EL (cell line): ENCODE measurements at regions not wholly inside any gene's neighbourhood (a gene's known extent, or its start where the extent isn't known, plus 50 kb on each side); places are given as distances from the start of the nearest gene placed in this dataset.

Source experiments
- DNase-seq: peaks from one replicate; pipeline ENCODE4 v3.0.0-alpha.2; 2016

- no peak for DNase-seq
Measured at GRCh38 chr20:60937585-60937984, 314.5 kb upstream of the CDH4 start.

GRCh38 chr20:60941379-60941778, 310.7 kb upstream of the CDH4 start:
- no peak for DNase-seq

- no peak for DNase-seq
Measured at GRCh38 chr20:60947819-60948218, 304.2 kb upstream of the CDH4 start.

GRCh38 chr20:60948224-60948623, 303.8 kb upstream of the CDH4 start:
- no peak for DNase-seq

GRCh38 chr20:60950561-60950960, 301.5 kb upstream of the CDH4 start:
- DNase-seq = no peak

- no peak for DNase-seq
Measured at GRCh38 chr20:60950974-60951373, 301.1 kb upstream of the CDH4 start.

- no peak for DNase-seq
Measured at GRCh38 chr20:60952861-60953260, 299.2 kb upstream of the CDH4 start.

GRCh38 chr20:60953321-60953720, 298.7 kb upstream of the CDH4 start:
- DNase-seq = no peak

- DNase-seq = no peak
Measured at GRCh38 chr20:60955706-60956105, 296.4 kb upstream of the CDH4 start.

GRCh38 chr20:60956194-60956593, 295.9 kb upstream of the CDH4 start:
- no peak for DNase-seq

GRCh38 chr20:60957621-60958020, 294.4 kb upstream of the CDH4 start:
- no peak for DNase-seq

GRCh38 chr20:60959971-60960370, 292.1 kb upstream of the CDH4 start:
- DNase-seq = no peak

- no peak for DNase-seq
Measured at GRCh38 chr20:60960500-60960899, 291.6 kb upstream of the CDH4 start.

GRCh38 chr20:60961551-60961950, 290.5 kb upstream of the CDH4 start:
- no peak for DNase-seq

GRCh38 chr20:60962367-60963045, 289.6 kb upstream of the CDH4 start:
- no peak for DNase-seq

- no peak for DNase-seq
Measured at GRCh38 chr20:60963146-60963545, 288.9 kb upstream of the CDH4 start.

GRCh38 chr20:60964911-60965310, 287.1 kb upstream of the CDH4 start:
- DNase-seq = no peak

GRCh38 chr20:60966031-60966430, 286.0 kb upstream of the CDH4 start:
- DNase-seq = no peak

- no peak for DNase-seq
Measured at GRCh38 chr20:60966766-60967165, 285.3 kb upstream of the CDH4 start.

- DNase-seq = no peak
Measured at GRCh38 chr20:60967431-60968316, 284.4 kb upstream of the CDH4 start.

GRCh38 chr20:60968853-60969720, 283.0 kb upstream of the CDH4 start:
- DNase-seq = no peak

- DNase-seq = no peak
Measured at GRCh38 chr20:60970601-60971000, 281.5 kb upstream of the CDH4 start.

GRCh38 chr20:60974022-60974421, 278.0 kb upstream of the CDH4 start:
- no peak for DNase-seq
